LNCaP clone FGC (cell line): ENCODE measurements at regions not wholly inside any gene's neighbourhood (a gene's known extent, or its start where the extent isn't known, plus 50 kb on each side); places are given as distances from the start of the nearest gene placed in this dataset.

Experiments used
- DNase-seq: peaks from one replicate; pipeline ENCODE4 v3.0.0-alpha.2; 2011; ENCODE audit warnings: low read depth
- H3K4me3 ChIP-seq: 2 replicates; pipeline ENCODE4 v1.5.1; 2011; ENCODE audit warnings: mild to moderate bottlenecking, low read depth, low read length, control low read depth
- CTCF ChIP-seq: IDR thresholded peaks from 2 replicates; pipeline ENCODE4 v1.5.1; 2012; ENCODE audit warnings: mild to moderate bottlenecking; ENCODE audit not compliant: control insufficient read depth, insufficient read depth; ENCODE audit errors: extremely low read depth

- TF ChIP-seq CTCF, result no peak
- no peak overlapping the region for H3K4me3 ChIP-seq
- no peak for DNase-seq
These were observed 549.6 kb downstream of the ZIC1 start for GRCh38 chr3:147958754-147959153.

GRCh38 chr3:147960786-147961185 lies 551.6 kb downstream of the ZIC1 start:
- H3K4me3 ChIP-seq, result no peak overlapping the region
- DNase-seq, result no peak
- no peak for TF ChIP-seq CTCF

GRCh38 chr3:147962408-147963164 lies 553.4 kb downstream of the ZIC1 start:
- no peak overlapping the region for H3K4me3 ChIP-seq
- no peak for DNase-seq
- no peak for TF ChIP-seq CTCF

GRCh38 chr3:147963711-147964110 lies 554.5 kb downstream of the ZIC1 start:
- DNase-seq, result no peak
- no peak overlapping the region for H3K4me3 ChIP-seq
- no peak for TF ChIP-seq CTCF

- no peak for TF ChIP-seq CTCF
- no peak overlapping the region for H3K4me3 ChIP-seq
- DNase-seq, result no peak
These were observed 566.0 kb downstream of the ZIC1 start for GRCh38 chr3:147975165-147975564.

- no peak overlapping the region for H3K4me3 ChIP-seq
- DNase-seq, result no peak
- TF ChIP-seq CTCF, result no peak
These were observed 567.8 kb downstream of the ZIC1 start for GRCh38 chr3:147977001-147977400.

- DNase-seq, result no peak
- H3K4me3 ChIP-seq, result no peak overlapping the region
- TF ChIP-seq CTCF, result no peak
These were observed 578.4 kb downstream of the ZIC1 start for GRCh38 chr3:147987549-147987948.
